Right atrium auricular region (tissue), 2 donors: ENCODE measurements at regions not wholly inside any gene's neighbourhood (a gene's known extent, or its start where the extent isn't known, plus 50 kb on each side); places are given as distances from the start of the nearest gene placed in this dataset.

Source experiments
- DNase-seq: peaks from one replicate; pipeline ENCODE4 v3.0.0-alpha.2; 2019; ENCODE audit warnings: low spot score
- H3K27ac ChIP-seq, 2 donors: fragments of 200-600 bp; sonication (generic); 1 replicate in 1 of 2; 2 replicates in 1 of 2; pipeline ENCODE4 v1.5.1; 2016 to 2019
- H3K27me3 ChIP-seq, 2 donors: fragments of 200-600 bp; sonication (generic); one replicate each; pipeline versions ENCODE4 v1.5.1 to v1.6.0; 2017 to 2019
- H3K36me3 ChIP-seq: fragments of 200-600 bp; sonication (generic); one replicate; pipeline ENCODE4 v1.5.1; 2016
- H3K4me1 ChIP-seq, 2 donors: fragments of 200-600 bp; sonication (generic); one replicate each; pipeline versions ENCODE4 v1.5.1 to v1.6.0; 2017 to 2019
- H3K4me3 ChIP-seq, 2 donors: fragments of 200-600 bp; sonication (generic); 1 replicate in 1 of 2; 2 replicates in 1 of 2; pipeline ENCODE4 v1.5.1; 2017 to 2019; ENCODE audit warnings: mild to moderate bottlenecking in 1 of 2, moderate library complexity in 1 of 2
- H3K9me3 ChIP-seq, 2 donors: fragments of 200-600 bp; sonication (generic); one replicate each; pipeline ENCODE4 v1.5.1; 2019
- TF ChIP-seq, protein P1 (sequence below), 2 donors: fragments of 200-600 bp; sonication (generic); IDR thresholded peaks; one replicate each; pipeline ENCODE4 v1.5.1; 2019; ENCODE audit warnings: antibody characterized with exemption in 2 of 2

DNA sequence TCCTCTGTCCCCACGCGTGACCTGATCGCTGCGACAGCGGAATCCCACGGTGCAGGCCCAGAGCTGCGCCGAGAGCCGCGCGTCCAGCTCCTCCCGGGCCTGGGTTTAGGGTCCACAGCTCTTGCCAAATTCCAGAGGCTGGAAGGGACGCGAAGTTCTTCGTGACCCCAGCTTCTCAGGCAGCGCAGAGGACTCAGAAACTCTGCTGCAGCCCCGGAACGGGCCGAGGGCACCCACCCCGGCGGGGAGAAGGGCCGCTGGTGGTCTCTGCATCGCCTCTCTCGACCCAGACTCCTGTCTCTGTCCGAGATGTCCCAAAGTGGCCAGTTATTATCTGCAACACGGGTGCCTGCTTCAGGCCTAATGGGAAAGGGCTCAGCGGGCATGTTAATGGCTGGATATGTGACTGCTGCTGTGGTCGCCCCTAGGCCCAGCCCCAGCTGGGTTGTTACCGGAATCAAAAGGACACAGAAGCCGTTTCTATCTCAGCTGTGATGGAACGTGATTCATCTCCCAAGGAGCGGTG is 236.4 kb downstream of the VRK1 start:
- no peak overlapping the region for H3K27ac ChIP-seq
- peaks cover 0 to 7% of the 10 kb centered on the region in 2 donors for H3K4me1 ChIP-seq
- TF ChIP-seq, protein P1, sequence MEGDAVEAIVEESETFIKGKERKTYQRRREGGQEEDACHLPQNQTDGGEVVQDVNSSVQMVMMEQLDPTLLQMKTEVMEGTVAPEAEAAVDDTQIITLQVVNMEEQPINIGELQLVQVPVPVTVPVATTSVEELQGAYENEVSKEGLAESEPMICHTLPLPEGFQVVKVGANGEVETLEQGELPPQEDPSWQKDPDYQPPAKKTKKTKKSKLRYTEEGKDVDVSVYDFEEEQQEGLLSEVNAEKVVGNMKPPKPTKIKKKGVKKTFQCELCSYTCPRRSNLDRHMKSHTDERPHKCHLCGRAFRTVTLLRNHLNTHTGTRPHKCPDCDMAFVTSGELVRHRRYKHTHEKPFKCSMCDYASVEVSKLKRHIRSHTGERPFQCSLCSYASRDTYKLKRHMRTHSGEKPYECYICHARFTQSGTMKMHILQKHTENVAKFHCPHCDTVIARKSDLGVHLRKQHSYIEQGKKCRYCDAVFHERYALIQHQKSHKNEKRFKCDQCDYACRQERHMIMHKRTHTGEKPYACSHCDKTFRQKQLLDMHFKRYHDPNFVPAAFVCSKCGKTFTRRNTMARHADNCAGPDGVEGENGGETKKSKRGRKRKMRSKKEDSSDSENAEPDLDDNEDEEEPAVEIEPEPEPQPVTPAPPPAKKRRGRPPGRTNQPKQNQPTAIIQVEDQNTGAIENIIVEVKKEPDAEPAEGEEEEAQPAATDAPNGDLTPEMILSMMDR (IDR thresholded peaks at IDR 0.05) = no peak
- peak overlapping the region in 1 of 2 donors; percentile 31 for H3K4me3 ChIP-seq
- H3K9me3 ChIP-seq = no peaks in the 10 kb centered on the region
- no peak for DNase-seq
- H3K27me3 ChIP-seq = peaks cover 0 to 9% of the 10 kb centered on the region in 2 donors
- H3K36me3 ChIP-seq = no peaks in the 10 kb centered on the region

DNA sequence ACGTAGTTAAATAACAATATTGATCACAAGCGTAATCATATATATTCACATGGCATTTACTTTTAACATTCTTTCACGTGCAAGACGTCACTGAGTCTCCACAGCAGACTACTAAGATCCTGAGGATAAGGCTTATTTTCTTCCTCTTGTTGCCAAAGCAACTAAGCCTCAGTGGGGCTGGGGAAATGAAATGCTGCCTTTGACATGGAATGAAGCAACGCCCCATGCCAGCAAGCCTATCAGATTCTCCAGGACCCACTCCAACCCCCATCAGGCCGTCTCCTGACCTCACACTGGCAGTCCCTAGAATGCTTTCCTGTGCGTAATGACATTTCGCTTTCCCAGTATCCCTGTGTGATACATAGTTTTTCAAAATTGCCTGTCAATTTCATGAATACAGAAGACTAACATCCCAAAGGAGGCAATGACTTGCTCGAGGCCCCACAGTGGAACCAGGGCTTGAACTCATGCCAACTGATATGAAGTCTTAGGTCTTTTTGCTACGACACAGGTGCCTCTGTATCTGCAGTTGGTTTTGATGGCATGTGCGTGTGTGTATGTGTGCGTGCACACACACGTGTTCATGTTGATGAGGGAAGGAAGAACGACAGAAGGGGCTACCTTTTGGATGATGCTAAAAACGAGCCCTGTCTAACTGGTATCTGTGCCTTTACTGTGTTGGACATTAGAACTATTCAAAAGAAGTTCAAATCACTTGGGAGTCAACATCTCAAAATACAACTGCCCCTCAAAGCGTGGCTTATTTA is 239.1 kb downstream of the VRK1 start:
- H3K27me3 ChIP-seq = peaks cover 0 to 9% of the 10 kb centered on the region in 2 donors

DNA sequence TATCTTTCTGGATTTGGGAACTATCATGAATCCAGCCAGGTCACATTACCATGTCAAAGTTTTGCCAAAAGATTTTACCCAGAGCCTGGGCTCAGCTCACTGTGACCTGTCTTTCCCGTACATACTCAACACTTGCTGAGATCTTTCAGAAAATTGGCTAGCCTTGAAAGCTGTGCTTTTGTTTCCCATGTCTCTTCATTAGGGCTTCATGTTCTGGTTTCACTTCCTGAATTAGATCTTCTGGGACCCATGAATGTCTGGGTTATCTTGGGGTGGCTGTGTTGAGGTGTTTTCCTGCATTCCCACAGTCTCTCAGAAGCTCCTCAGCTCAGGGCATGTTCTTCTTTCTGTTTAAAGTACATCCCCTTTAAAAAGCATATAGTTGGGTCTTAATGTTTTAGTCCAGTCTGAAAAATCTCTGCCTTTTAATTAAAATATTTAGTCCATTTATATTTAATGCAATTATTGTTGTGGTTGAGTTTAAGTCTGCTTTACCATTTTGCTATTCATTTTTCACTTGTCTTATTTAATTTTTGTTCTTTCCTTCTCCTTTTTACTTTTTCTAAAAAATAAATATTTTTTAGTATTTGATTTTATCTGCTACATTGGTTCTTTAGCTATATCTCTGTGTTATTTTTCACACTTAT is 242.7 kb downstream of the VRK1 start:
- no peak for DNase-seq
- Histone ChIP-seq H3K4me1 (no peaks in the 10 kb centered on the region), H3K4me3 (no peak overlapping the region), H3K36me3 (no peaks in the 10 kb centered on the region), H3K27me3 (no peaks in the 10 kb centered on the region), H3K27ac (no peak overlapping the region), H3K9me3 (peaks cover 2 to 20% of the 10 kb centered on the region in 2 donors)
- TF ChIP-seq, protein P1 (IDR thresholded peaks at IDR 0.05) = no peak

More for the DNA sequence above, 239.1 kb downstream of the VRK1 start:
- peaks cover 0 to 7% of the 10 kb centered on the region in 2 donors for H3K4me1 ChIP-seq
- H3K9me3 ChIP-seq = peaks cover 2 to 20% of the 10 kb centered on the region in 2 donors
- no peak overlapping the region for H3K4me3 ChIP-seq
- TF ChIP-seq, protein P1 (IDR thresholded peaks at IDR 0.05) = no peak
- no peak for DNase-seq
- H3K27ac ChIP-seq = no peak overlapping the region
- H3K36me3 ChIP-seq = no peaks in the 10 kb centered on the region

DNA sequence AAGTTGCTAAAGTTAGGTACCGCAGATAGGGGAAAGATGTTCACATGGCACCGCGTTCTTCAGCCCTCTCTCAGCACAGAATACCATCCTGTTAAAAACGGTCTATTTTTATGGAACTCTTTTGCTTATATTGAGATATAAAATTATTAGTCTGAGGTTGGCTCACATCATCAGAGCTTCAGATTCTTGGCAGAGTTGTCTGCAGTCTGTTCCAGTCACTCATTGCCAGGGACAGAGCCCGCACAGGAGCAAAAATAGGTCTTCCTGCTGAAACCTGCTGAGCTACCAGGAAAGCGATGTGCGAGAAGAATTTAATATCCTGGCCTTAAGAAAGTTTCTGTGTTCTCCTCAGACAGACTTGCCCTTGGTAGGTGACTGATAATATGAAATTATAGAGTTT is 249.8 kb downstream of the VRK1 start:
- TF ChIP-seq, protein P1 (IDR thresholded peaks at IDR 0.05) = no peak
- Histone ChIP-seq H3K4me3 (no peak overlapping the region), H3K9me3 (no peaks in the 10 kb centered on the region), H3K27me3 (no peaks in the 10 kb centered on the region), H3K27ac (no peak overlapping the region), H3K36me3 (no peaks in the 10 kb centered on the region), H3K4me1 (no peaks in the 10 kb centered on the region)
- DNase-seq = no peak

DNA sequence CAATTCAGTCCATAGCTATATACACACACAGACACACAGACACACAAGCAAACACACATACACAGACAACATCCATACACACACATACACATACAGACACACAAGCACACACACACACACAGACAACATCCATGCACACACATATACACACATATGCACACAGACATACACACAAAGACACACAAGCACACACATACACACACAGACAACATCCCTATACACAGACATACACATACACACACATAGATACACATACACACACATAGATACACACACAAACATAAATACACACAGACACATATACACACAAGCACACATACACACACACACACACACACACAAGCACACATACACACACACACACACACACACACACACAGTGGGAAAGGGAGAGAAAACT is 254.8 kb downstream of the VRK1 start:
- H3K27me3 ChIP-seq = no peaks in the 10 kb centered on the region
- DNase-seq = no peak

More for the DNA sequence above, 254.8 kb downstream of the VRK1 start:
- Histone ChIP-seq H3K27ac (no peak overlapping the region), H3K9me3 (no peaks in the 10 kb centered on the region), H3K36me3 (no peaks in the 10 kb centered on the region), H3K4me3 (no peak overlapping the region), H3K4me1 (no peaks in the 10 kb centered on the region)
- TF ChIP-seq, protein P1 (IDR thresholded peaks at IDR 0.05) = no peak
